Endothelial cell of umbilical vein (primary cell): ENCODE measurements at regions not wholly inside any gene's neighbourhood (a gene's known extent, or its start where the extent isn't known, plus 50 kb on each side); places are given as distances from the start of the nearest gene placed in this dataset.

Experiments used
- BruUV-seq: library from RNA; stranded (reverse); fragments of 400-500 nt; replicated peaks from 2 replicates; lab custom pipeline; 2021; lab: Mats Ljungman, UMichigan
- CTCF ChIA-PET: fragments of 300-600, 350-600 bp; sonication (Branson Sonifier 250); formaldehyde crosslinking; loops from one replicate; lab custom pipeline; 2021; ENCODE audit warnings: antibody characterized with exemption, inconsistent platforms; lab: Charles Lee
- POLR2A ChIA-PET: fragments of 300-600, 350-600 bp; sonication (Branson Sonifier 250); formaldehyde crosslinking; loops from one replicate; lab custom pipeline; 2021; ENCODE audit warnings: antibody characterized with exemption, inconsistent platforms; lab: Charles Lee
- DNase-seq: peaks from one replicate; pipeline ENCODE4 v3.0.0-alpha.2; 2011; ENCODE audit warnings: low read depth, low spot score
- FAIRE-seq: peaks from 2 replicates; lab custom pipeline; 2011; peaks lifted over from hg19 to GRCh38; lab: Jason Lieb, UNC
- H2AFZ ChIP-seq: 2 replicates; pipeline ENCODE4 v1.6.0; 2012; ENCODE audit warnings: low read depth, low read length, control low read depth, inconsistent platforms
- H3K27ac ChIP-seq: 2 replicates; pipeline ENCODE4 v1.5.1; 2011; ENCODE audit warnings: low read depth, mild to moderate bottlenecking, control low read depth, low read length, moderate library complexity; ENCODE audit not compliant: insufficient read depth
- H3K27me3 ChIP-seq, 2 experiments: 2 replicates each; pipeline versions ENCODE4 v1.6.0 to v1.6.1; 2011; ENCODE audit warnings: low read length in 2 of 2, mixed read lengths in 1 of 2; ENCODE audit not compliant: control insufficient read depth in 2 of 2, insufficient read depth in 2 of 2
- H3K36me3 ChIP-seq, 2 experiments: 2 replicates in 1 of 2; 3 replicates in 1 of 2; pipeline ENCODE4 v1.5.1; 2011; ENCODE audit warnings: low read length in 2 of 2, mild to moderate bottlenecking in 1 of 2, moderate library complexity in 1 of 2; ENCODE audit not compliant: control insufficient read depth in 2 of 2, insufficient read depth in 2 of 2; ENCODE audit errors: extremely low read depth in 1 of 2
- H3K4me1 ChIP-seq: 3 replicates; pipeline ENCODE4 v1.5.1; 2011; ENCODE audit warnings: mild to moderate bottlenecking, low read length; ENCODE audit not compliant: control insufficient read depth, insufficient read depth; ENCODE audit errors: extremely low read depth
- H3K4me2 ChIP-seq: 2 replicates; pipeline ENCODE4 v1.6.1; 2011; ENCODE audit warnings: low read length, control low read depth, mixed read lengths; ENCODE audit not compliant: insufficient read depth
- H3K4me3 ChIP-seq, 3 experiments: fragments of 200-600 bp in 1 of 3; sonication (generic), shearing (Covaris generic) in 1 of 3; replicated peaks in 1 of 3; 2 replicates each; pipeline ENCODE4 v1.5.1; 2011 to 2016; ENCODE audit warnings: control low read depth in 3 of 3, low read length in 3 of 3, mild to moderate bottlenecking in 2 of 3, inconsistent platforms in 1 of 3, low read depth in 1 of 3, moderate library complexity in 1 of 3; ENCODE audit not compliant: insufficient read depth in 1 of 3
- H3K79me2 ChIP-seq: 2 replicates; pipeline ENCODE4 v1.6.0; 2012; ENCODE audit warnings: low read length, inconsistent platforms; ENCODE audit not compliant: control insufficient read depth, insufficient read depth
- H3K9ac ChIP-seq: replicated peaks from 2 replicates; pipeline ENCODE3; 2011; ENCODE audit warnings: low read length, control low read depth; ENCODE audit not compliant: insufficient read depth; ENCODE audit errors: extremely low read depth
- H3K9me1 ChIP-seq: replicated peaks from 3 replicates; pipeline ENCODE4 v1.6.0; 2011; ENCODE audit warnings: mild to moderate bottlenecking, low read length; ENCODE audit not compliant: control insufficient read depth, insufficient read depth; ENCODE audit errors: extremely low read depth
- H3K9me3 ChIP-seq: replicated peaks from 2 replicates; pipeline ENCODE4 v1.5.1; 2012; ENCODE audit warnings: low read length, inconsistent platforms; ENCODE audit not compliant: control insufficient read depth, insufficient read depth
- H4K20me1 ChIP-seq: replicated peaks from 2 replicates; pipeline ENCODE3; 2011; ENCODE audit warnings: mild to moderate bottlenecking, low read length; ENCODE audit not compliant: control insufficient read depth, insufficient read depth; ENCODE audit errors: extremely low read depth
- MYC ChIP-seq: IDR thresholded peaks from one replicate; pipeline ENCODE4 v1.6.1; 2011; ENCODE audit warnings: mild to moderate bottlenecking, low read depth, low read length
- dilution Hi-C: fragments of 300-500 bp; cut with MboI; formaldehyde crosslinking; loops from one replicate; pipeline ENCODE4 v1.15.0; 2019; ENCODE audit warnings: low sequenced_read_pairs; ENCODE audit not compliant: extremely low pct_ligation_motif_present
- intact Hi-C: fragments of 100-400 bp; cut with micrococcal nuclease; formaldehyde crosslinking; loops from one replicate; pipeline ENCODE4 v1.10.0; 2022
- TF ChIP-seq, protein P1 (sequence below), 2 donors: IDR thresholded peaks; 1 replicate in 1 of 2; 2 replicates in 1 of 2; pipeline ENCODE4 v1.5.1; 2011; ENCODE audit warnings: low read length in 2 of 2, mild to moderate bottlenecking in 2 of 2, moderate library complexity in 2 of 2, control low read depth in 1 of 2, inconsistent platforms in 1 of 2, low read depth in 1 of 2; ENCODE audit not compliant: insufficient read depth in 1 of 2; ENCODE audit errors: extremely low read depth in 1 of 2
- TF ChIP-seq, protein P2 (sequence below): IDR thresholded peaks from 2 replicates; pipeline ENCODE4 v1.6.1; 2011; ENCODE audit not compliant: insufficient read depth, insufficient read length

DNA sequence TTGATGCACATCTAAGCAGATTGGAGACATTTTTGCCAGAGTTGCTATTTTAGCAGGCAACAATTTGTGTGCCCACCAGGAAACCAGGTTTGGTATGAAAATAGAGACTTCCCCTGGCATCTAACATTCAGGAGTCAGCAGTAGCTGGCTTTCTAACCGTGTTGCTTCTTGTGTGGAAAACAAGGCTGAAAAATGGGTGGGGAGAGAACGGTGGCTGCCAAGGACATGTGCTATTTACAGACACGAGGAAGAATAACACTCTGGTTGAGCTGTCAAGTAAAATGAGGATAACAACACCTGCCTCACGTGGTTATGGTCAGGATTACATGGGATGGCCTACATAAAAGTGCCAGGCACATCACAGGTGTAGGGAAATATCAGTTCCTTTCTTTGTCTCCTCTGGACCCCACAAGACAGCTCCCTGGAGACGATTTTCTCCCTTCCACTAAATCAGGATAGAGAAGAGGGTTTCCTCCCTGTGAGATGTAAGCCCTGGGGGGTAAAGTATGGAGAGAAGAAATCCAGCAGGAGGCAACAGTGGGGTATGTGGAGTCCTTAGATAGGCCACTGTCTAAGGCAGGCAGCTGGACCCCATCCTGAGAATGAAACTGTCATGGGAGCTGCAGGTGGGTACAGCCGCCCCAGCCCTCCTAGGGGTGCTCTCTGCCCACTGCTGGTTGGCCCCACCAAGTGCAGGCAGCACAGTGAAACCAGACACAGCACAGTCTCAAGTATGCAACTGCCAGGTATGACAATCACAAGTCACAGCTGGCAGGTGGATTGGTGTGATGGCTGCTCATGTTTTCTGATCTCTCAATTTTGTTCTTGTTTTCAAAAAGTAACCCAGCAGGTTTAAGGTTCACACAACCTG, 80.3 kb downstream of the TENT5C start:
- Histone ChIP-seq H4K20me1 (no peaks in the 10 kb centered on the region), H3K4me3 (no peak overlapping the region), H3K9me1 (no peaks in the 10 kb centered on the region), H3K4me1 (peaks cover 22% of the 10 kb centered on the region), H3K9ac (no peak overlapping the region), H3K79me2 (no peaks in the 10 kb centered on the region), H3K27me3 (peaks cover 0 to 6% of the 10 kb centered on the region in 2 experiments), H3K27ac (no peak overlapping the region), H2AFZ (peak overlapping the region; percentile 11), H3K4me2 (peak overlapping the region; percentile 44), H3K9me3 (no peaks in the 10 kb centered on the region), H3K36me3 (no peaks in the 10 kb centered on the region)
- dilution Hi-C loops (no loop called here), intact Hi-C loops (no loop called here)
- DNase-seq (no peak), FAIRE-seq (no peak)
- ChIA-PET CTCF (interaction anchor here (1.0 to 2.8 kb wide), 10 partner anchors 9 to 210 kb away, joined by 3 to 10 read pairs (median 4); partner anchors contain the start of gene TENT5C), POLR2A (no interaction called here)
- TF ChIP-seq, protein P1, sequence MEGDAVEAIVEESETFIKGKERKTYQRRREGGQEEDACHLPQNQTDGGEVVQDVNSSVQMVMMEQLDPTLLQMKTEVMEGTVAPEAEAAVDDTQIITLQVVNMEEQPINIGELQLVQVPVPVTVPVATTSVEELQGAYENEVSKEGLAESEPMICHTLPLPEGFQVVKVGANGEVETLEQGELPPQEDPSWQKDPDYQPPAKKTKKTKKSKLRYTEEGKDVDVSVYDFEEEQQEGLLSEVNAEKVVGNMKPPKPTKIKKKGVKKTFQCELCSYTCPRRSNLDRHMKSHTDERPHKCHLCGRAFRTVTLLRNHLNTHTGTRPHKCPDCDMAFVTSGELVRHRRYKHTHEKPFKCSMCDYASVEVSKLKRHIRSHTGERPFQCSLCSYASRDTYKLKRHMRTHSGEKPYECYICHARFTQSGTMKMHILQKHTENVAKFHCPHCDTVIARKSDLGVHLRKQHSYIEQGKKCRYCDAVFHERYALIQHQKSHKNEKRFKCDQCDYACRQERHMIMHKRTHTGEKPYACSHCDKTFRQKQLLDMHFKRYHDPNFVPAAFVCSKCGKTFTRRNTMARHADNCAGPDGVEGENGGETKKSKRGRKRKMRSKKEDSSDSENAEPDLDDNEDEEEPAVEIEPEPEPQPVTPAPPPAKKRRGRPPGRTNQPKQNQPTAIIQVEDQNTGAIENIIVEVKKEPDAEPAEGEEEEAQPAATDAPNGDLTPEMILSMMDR (IDR thresholded peaks at IDR 0.05; ENCODE audit: extremely low read depth in 1 of 2, insufficient read depth in 1 of 2, low read depth in 1 of 2, low read length in 2 of 2): peak in 1 of 2 donors; percentile 24
- TF ChIP-seq, protein P2, sequence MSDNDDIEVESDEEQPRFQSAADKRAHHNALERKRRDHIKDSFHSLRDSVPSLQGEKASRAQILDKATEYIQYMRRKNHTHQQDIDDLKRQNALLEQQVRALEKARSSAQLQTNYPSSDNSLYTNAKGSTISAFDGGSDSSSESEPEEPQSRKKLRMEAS: no peak
- TF ChIP-seq MYC: no peak
- BruUV-seq: no TSS peak
